Nephron (organoid): ENCODE measurements at regions not wholly inside any gene's neighbourhood (a gene's known extent, or its start where the extent isn't known, plus 50 kb on each side); places are given as distances from the start of the nearest gene placed in this dataset.

Experiments
- H3K27ac Mint-ChIP-seq, 3 experiments: 2 replicates each; pipeline ENCODE4 v1.8.0; 2020; ENCODE audit warnings: mixed read lengths in 3 of 3, mild to moderate bottlenecking in 2 of 3, moderate library complexity in 1 of 3
- H3K27me3 Mint-ChIP-seq: 2 replicates; pipeline ENCODE4 v1.8.0; 2021; ENCODE audit warnings: low read depth, mild to moderate bottlenecking, moderate library complexity, mixed read lengths
- H3K36me3 Mint-ChIP-seq: 2 replicates; pipeline ENCODE4 v1.8.0; 2020; ENCODE audit warnings: low read depth, mixed read lengths
- H3K4me1 Mint-ChIP-seq: 2 replicates; pipeline ENCODE4 v1.8.0; 2020; ENCODE audit warnings: mixed read lengths
- H3K4me3 Mint-ChIP-seq, 3 experiments: 2 replicates each; pipeline ENCODE4 v1.8.0; 2020; ENCODE audit warnings: mild to moderate bottlenecking in 3 of 3, mixed read lengths in 3 of 3, moderate library complexity in 2 of 3
- H3K9me3 Mint-ChIP-seq: 2 replicates; pipeline ENCODE4 v1.8.0; 2020; ENCODE audit warnings: mixed read lengths
- CTCF ChIP-seq, 3 experiments: fragments of 200-600 bp; sonication (generic); IDR thresholded peaks; one replicate each; pipeline ENCODE4 v1.5.0; 2021; ENCODE audit warnings: antibody characterized with exemption in 3 of 3; ENCODE audit not compliant: unreplicated experiment in 3 of 3

DNA sequence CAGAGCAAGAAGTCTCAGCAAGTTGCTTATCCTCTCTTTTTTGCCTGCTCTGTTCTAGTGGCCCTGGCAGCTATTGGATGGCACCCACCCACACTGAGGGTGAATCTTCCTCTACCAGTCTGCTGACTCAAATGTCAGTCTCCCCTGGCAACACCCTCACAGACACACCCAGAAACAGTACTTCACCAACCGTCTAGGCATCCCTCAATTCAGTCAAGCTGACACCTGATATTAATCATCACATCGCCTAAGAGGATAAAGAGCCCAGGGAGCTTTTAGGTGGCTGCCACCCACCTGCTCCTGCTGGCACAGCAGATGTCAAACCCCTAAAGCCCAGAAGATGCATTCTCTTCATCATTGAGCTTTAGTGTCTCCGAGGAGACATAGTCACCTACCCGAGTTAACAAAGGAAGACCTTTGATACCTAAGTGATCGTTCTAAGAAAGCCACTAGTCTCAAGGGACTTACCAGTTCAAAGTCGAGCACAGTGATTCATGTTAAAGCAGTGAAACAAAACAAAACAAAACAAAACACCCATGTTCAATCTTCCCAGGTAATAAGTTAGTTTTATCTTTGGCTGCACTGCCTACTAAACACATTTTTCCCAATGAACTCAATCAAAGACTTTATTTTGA is 97.7 kb upstream of the KCNQ5 start:
- Mint-ChIP-seq H3K27me3 (no peaks in the 10 kb centered on the region), H3K4me1 (peaks cover 6% of the 10 kb centered on the region), H3K36me3 (no peaks in the 10 kb centered on the region), H3K4me3 (no peak overlapping the region), H3K27ac (no peak overlapping the region), H3K9me3 (no peaks in the 10 kb centered on the region)
- no peak for TF ChIP-seq CTCF (IDR thresholded peaks at IDR 0.05; ENCODE audit: unreplicated experiment in 3 of 3)

DNA sequence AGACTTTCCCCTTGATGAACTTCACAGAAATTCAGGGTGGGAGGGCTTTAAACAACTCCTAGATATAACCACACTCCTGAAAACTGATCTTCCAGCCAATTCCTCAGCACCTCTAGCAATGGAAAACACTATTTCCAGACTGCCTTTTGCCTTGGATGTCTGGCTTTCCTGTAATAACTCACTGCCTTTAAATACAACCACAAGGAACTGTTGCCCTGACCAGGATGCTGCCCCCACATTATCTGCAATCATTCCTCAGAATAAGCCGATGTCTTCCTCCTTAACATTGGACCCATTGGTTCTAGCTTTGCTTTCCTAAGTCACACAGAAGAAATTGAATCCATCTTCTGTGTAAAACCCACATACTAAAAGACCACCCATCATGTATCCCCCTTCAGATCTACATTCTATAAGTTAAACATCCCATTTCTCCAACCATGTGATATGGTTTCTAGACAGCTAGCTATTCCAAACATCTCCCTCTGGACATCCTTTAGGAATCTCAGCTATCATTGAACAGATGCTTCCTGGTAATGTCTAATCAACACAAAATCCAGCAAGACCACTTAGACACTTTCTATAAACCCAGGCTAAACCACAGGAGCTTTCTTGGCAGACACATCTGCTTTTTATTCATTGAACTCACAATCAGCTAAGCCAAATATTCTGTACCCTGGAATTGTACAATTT is 95.9 kb upstream of the KCNQ5 start:
- no peaks in the 10 kb centered on the region for H3K27me3 Mint-ChIP-seq
- H3K4me3 Mint-ChIP-seq: no peak overlapping the region
- peaks cover 6% of the 10 kb centered on the region for H3K4me1 Mint-ChIP-seq
- no peaks in the 10 kb centered on the region for H3K9me3 Mint-ChIP-seq
- H3K27ac Mint-ChIP-seq: no peak overlapping the region
- TF ChIP-seq CTCF (IDR thresholded peaks at IDR 0.05; ENCODE audit: unreplicated experiment in 3 of 3): no peak
- no peaks in the 10 kb centered on the region for H3K36me3 Mint-ChIP-seq

DNA sequence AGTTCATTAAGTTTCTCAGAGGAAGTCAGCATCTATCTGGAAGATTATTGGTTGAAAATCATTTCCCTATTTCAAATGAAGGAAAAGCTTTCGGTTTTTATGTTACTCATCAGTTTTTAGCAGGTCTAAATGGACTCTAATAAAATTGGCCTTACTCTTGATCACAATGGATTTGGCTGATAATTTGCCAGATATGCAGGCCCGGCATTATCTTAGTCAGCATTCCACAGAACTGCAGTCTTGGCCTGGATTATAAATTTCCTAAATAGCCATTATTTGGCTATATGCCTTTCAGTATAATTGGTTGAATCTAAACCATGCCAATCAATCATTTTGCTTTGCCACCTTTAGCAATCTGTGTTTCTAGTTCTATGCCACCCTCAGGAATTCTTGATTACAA is 91.7 kb upstream of the KCNQ5 start:
- Mint-ChIP-seq H3K9me3 (no peaks in the 10 kb centered on the region), H3K4me3 (no peak overlapping the region), H3K27me3 (no peaks in the 10 kb centered on the region), H3K4me1 (peaks cover 6% of the 10 kb centered on the region), H3K36me3 (no peaks in the 10 kb centered on the region), H3K27ac (no peak overlapping the region)
- TF ChIP-seq CTCF (IDR thresholded peaks at IDR 0.05; ENCODE audit: unreplicated experiment in 3 of 3): no peak

- no peaks in the 10 kb centered on the region for H3K36me3 Mint-ChIP-seq
- peaks cover 6% of the 10 kb centered on the region for H3K4me1 Mint-ChIP-seq
- no peaks in the 10 kb centered on the region for H3K27me3 Mint-ChIP-seq
- no peak overlapping the region for H3K27ac Mint-ChIP-seq
- H3K4me3 Mint-ChIP-seq: no peak overlapping the region
- no peak for TF ChIP-seq CTCF (IDR thresholded peaks at IDR 0.05; ENCODE audit: unreplicated experiment in 3 of 3)
- no peaks in the 10 kb centered on the region for H3K9me3 Mint-ChIP-seq
These were observed 91.1 kb upstream of the KCNQ5 start for GRCh38 chr6:72530750-72531149.

DNA sequence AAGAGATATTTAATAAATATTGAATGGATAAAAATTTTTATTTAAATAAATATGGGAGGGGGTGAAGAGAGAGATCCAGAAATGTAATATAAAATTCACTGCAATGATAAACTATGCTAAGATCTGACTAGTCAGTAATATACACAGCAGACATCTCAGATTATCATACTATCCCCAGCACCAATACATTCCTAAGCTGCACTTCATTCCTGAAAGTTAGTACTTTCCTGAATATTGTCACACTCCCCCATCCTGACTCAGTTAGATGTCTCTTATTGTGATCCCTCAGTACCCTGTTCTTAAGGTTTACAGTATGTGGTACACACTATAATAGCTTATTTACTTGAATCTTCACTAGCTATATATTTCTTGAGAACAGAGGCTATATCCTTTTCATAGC is 88.3 kb upstream of the KCNQ5 start:
- Mint-ChIP-seq H3K36me3 (no peaks in the 10 kb centered on the region), H3K4me3 (no peak overlapping the region), H3K27ac (no peak overlapping the region), H3K4me1 (no peaks in the 10 kb centered on the region), H3K9me3 (no peaks in the 10 kb centered on the region), H3K27me3 (peaks cover 6% of the 10 kb centered on the region)
- no peak for TF ChIP-seq CTCF (IDR thresholded peaks at IDR 0.05; ENCODE audit: unreplicated experiment in 3 of 3)

- H3K4me3 Mint-ChIP-seq: no peak overlapping the region
- H3K27ac Mint-ChIP-seq: no peak overlapping the region
- H3K9me3 Mint-ChIP-seq: no peaks in the 10 kb centered on the region
- H3K27me3 Mint-ChIP-seq: peaks cover 6% of the 10 kb centered on the region
- TF ChIP-seq CTCF (IDR thresholded peaks at IDR 0.05; ENCODE audit: unreplicated experiment in 3 of 3): no peak
- H3K36me3 Mint-ChIP-seq: no peaks in the 10 kb centered on the region
- H3K4me1 Mint-ChIP-seq: no peaks in the 10 kb centered on the region
These were observed 87.6 kb upstream of the KCNQ5 start for GRCh38 chr6:72534236-72534635.
